PFSK-1 (cell line): ENCODE measurements at regions not wholly inside any gene's neighbourhood (a gene's known extent, or its start where the extent isn't known, plus 50 kb on each side); places are given as distances from the start of the nearest gene placed in this dataset.

ENCODE experiments used
- FOXP2 ChIP-seq: optimal IDR thresholded peaks from 2 replicates; pipeline ENCODE3; 2011; ENCODE audit warnings: borderline replicate concordance, control low read depth, inconsistent platforms; ENCODE audit not compliant: insufficient read depth; ENCODE audit errors: extremely low read length, extremely low read depth
- POLR2AphosphoS5 ChIP-seq: IDR thresholded peaks from 2 replicates; pipeline ENCODE4 v1.6.1; 2012; ENCODE audit warnings: low read depth, mild to moderate bottlenecking, control low read depth, low read length, moderate library complexity
- SIN3A ChIP-seq: IDR thresholded peaks from 2 replicates; pipeline ENCODE4 v1.6.1; 2012; ENCODE audit warnings: mild to moderate bottlenecking, low read length, moderate library complexity, borderline replicate concordance; ENCODE audit not compliant: insufficient read depth
- TAF1 ChIP-seq: IDR thresholded peaks from 2 replicates; pipeline ENCODE4 v1.6.1; 2012; ENCODE audit warnings: low read length, control low read depth, borderline replicate concordance; ENCODE audit not compliant: insufficient read depth

- TF ChIP-seq POLR2AphosphoS5 = no peak
- no peak for TF ChIP-seq FOXP2
- TF ChIP-seq TAF1 = no peak
- no peak for TF ChIP-seq SIN3A
These were observed 62.9 kb upstream of the UGT8 start for GRCh38 chr4:114535725-114536124.
